Mesothelial cell of epicardium (in vitro differentiated cells): ENCODE measurements at regions not wholly inside any gene's neighbourhood (a gene's known extent, or its start where the extent isn't known, plus 50 kb on each side); places are given as distances from the start of the nearest gene placed in this dataset.

Experiments
- DNase-seq, 2 experiments: peaks; one replicate each; pipeline ENCODE4 v3.0.0; 2021; ENCODE audit warnings: low spot score in 2 of 2; ENCODE audit not compliant: unreplicated experiment in 2 of 2
- H3K27ac Mint-ChIP-seq: 2 replicates; pipeline ENCODE4 v1.8.0; 2021; ENCODE audit warnings: mixed read lengths
- H3K27me3 Mint-ChIP-seq: 2 replicates; pipeline ENCODE4 v1.8.0; 2021; ENCODE audit warnings: low read depth, mixed read lengths
- H3K36me3 Mint-ChIP-seq: 2 replicates; pipeline ENCODE4 v1.8.0; 2021; ENCODE audit warnings: mixed read lengths
- H3K4me1 Mint-ChIP-seq: 2 replicates; pipeline ENCODE4 v1.8.0; 2021; ENCODE audit warnings: mixed read lengths
- H3K4me3 Mint-ChIP-seq: 2 replicates; pipeline ENCODE4 v1.8.0; 2021; ENCODE audit warnings: mild to moderate bottlenecking, moderate library complexity, mixed read lengths
- H3K9me3 Mint-ChIP-seq: 2 replicates; pipeline ENCODE4 v1.8.0; 2021; ENCODE audit warnings: mixed read lengths
- TF ChIP-seq, protein P1 (sequence below): fragments of 200-600 bp; sonication (generic); IDR thresholded peaks from one replicate; pipeline ENCODE4 v1.5.0; 2021; ENCODE audit warnings: antibody characterized with exemption; ENCODE audit not compliant: unreplicated experiment

- Mint-ChIP-seq H3K9me3 (no peaks in the 10 kb centered on the region), H3K36me3 (no peaks in the 10 kb centered on the region), H3K27ac (no peak overlapping the region)
Measured at GRCh38 chr1:58264462-58264861, 282.1 kb downstream of the OMA1 start.

DNA sequence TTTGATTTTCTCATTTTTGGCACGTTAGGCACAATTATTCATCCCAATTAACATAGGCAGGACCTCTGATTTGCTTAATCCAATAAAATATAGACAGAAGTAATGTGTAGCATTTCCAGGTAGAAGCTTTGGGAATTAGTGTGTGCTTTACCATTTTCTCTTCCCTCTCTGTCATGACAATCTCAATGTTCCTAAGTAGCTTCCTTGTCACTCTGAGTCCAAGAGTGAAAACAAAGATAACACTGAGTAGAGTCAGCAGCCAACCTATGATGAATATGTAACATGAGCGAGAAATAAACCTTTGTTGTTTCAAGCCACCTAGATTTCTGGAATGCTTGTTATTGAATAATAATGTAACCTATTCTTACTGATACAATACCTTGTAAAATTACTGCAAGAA, 283.8 kb downstream of the OMA1 start:
- Mint-ChIP-seq H3K4me3 (no peak overlapping the region), H3K27me3 (peaks cover 23% of the 10 kb centered on the region), H3K36me3 (no peaks in the 10 kb centered on the region), H3K27ac (no peak overlapping the region), H3K9me3 (no peaks in the 10 kb centered on the region), H3K4me1 (no peaks in the 10 kb centered on the region)
- TF ChIP-seq, protein P1, sequence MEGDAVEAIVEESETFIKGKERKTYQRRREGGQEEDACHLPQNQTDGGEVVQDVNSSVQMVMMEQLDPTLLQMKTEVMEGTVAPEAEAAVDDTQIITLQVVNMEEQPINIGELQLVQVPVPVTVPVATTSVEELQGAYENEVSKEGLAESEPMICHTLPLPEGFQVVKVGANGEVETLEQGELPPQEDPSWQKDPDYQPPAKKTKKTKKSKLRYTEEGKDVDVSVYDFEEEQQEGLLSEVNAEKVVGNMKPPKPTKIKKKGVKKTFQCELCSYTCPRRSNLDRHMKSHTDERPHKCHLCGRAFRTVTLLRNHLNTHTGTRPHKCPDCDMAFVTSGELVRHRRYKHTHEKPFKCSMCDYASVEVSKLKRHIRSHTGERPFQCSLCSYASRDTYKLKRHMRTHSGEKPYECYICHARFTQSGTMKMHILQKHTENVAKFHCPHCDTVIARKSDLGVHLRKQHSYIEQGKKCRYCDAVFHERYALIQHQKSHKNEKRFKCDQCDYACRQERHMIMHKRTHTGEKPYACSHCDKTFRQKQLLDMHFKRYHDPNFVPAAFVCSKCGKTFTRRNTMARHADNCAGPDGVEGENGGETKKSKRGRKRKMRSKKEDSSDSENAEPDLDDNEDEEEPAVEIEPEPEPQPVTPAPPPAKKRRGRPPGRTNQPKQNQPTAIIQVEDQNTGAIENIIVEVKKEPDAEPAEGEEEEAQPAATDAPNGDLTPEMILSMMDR: no peak
- no peak for DNase-seq

More at GRCh38 chr1:58264462-58264861, 282.1 kb downstream of the OMA1 start:
- no peak overlapping the region for H3K4me3 Mint-ChIP-seq
- H3K4me1 Mint-ChIP-seq: no peaks in the 10 kb centered on the region
- no peak for DNase-seq
- H3K27me3 Mint-ChIP-seq: peaks cover 24% of the 10 kb centered on the region
- TF ChIP-seq, protein P1: no peak

DNA sequence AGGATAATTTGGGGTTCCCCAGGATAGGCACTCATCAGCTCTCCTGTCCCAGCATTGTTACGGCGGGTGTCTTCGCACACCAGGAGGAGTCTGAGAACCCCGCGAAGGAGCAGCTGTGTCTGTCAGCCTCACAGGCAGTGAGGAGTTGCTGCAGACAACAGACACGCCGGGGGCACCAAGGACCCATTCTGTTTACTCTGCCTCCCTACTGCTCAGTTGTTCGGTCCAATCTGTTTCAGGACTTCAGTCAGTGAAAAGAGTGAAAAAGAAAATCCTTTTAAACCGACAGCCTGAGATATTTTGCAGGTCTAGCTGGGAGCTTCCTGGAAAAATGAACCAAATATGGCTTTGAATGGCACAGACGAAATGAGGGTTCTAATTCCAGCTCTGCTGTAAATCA, 288.4 kb downstream of the OMA1 start:
- Mint-ChIP-seq H3K36me3 (no peaks in the 10 kb centered on the region), H3K27me3 (peaks cover 23% of the 10 kb centered on the region), H3K9me3 (peaks cover 5% of the 10 kb centered on the region), H3K4me3 (no peak overlapping the region), H3K27ac (no peak overlapping the region), H3K4me1 (no peaks in the 10 kb centered on the region)
- DNase-seq: no peak
- TF ChIP-seq, protein P1: no peak

DNA sequence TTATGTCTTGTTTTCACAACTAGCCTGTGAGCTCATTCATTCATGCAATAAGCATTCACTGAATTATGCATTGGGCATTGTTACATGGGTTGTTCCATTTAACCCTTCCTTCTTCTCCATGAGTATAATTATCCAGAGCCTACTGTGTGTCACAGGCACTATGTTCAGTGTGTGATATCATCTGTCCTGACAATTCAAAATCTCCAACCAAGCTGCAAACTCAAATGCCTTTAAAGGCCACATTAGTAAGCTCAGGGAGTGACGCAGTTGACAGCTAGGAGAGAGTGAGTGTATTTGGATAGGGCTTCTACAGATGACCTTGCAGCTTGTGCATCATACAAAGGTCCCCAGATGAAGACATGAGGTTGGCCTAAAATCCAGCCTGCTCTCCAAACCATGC, 289.5 kb downstream of the OMA1 start:
- H3K4me3 Mint-ChIP-seq: no peak overlapping the region
- H3K9me3 Mint-ChIP-seq: peaks cover 5% of the 10 kb centered on the region
- no peaks in the 10 kb centered on the region for H3K4me1 Mint-ChIP-seq
- H3K27ac Mint-ChIP-seq: no peak overlapping the region
- peaks cover 31% of the 10 kb centered on the region for H3K27me3 Mint-ChIP-seq
- TF ChIP-seq, protein P1: no peak
- DNase-seq: no peak
- no peaks in the 10 kb centered on the region for H3K36me3 Mint-ChIP-seq

GRCh38 chr1:58256546-58256945, 290.0 kb downstream of the OMA1 start:
- no peak overlapping the region for H3K27ac Mint-ChIP-seq
- no peaks in the 10 kb centered on the region for H3K36me3 Mint-ChIP-seq
- H3K9me3 Mint-ChIP-seq: peaks cover 5% of the 10 kb centered on the region
- H3K27me3 Mint-ChIP-seq: peaks cover 34% of the 10 kb centered on the region
- no peak overlapping the region for H3K4me3 Mint-ChIP-seq
- TF ChIP-seq, protein P1: no peak
- no peak for DNase-seq
- H3K4me1 Mint-ChIP-seq: no peaks in the 10 kb centered on the region

DNA sequence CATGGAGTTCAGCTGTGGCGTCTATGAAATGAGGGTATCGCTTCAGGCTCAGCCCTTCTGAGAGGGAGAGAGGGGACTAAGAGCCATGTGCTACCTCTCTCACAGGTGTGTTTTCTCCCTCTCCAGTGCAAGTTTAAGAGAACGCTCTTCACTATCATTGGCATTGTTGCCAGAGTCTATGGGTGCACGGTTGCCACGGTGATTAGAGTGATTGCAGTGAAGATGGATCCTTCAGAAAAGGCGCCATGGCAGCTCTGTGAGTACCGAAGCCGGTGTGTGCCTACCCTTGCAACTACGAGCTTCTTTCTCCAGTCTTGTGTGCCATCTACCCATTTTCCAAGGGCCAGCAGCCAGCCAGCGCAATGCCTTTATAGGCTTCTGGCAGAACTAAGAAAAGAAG, 290.5 kb downstream of the OMA1 start:
- H3K4me3 Mint-ChIP-seq: no peak overlapping the region
- H3K4me1 Mint-ChIP-seq: no peaks in the 10 kb centered on the region
- H3K27me3 Mint-ChIP-seq: peaks cover 39% of the 10 kb centered on the region
- no peak overlapping the region for H3K27ac Mint-ChIP-seq
- DNase-seq: no peak
- H3K36me3 Mint-ChIP-seq: no peaks in the 10 kb centered on the region
- peaks cover 5% of the 10 kb centered on the region for H3K9me3 Mint-ChIP-seq
- TF ChIP-seq, protein P1: no peak
